HG02870 (cell line): ENCODE measurements at regions not wholly inside any gene's neighbourhood (a gene's known extent, or its start where the extent isn't known, plus 50 kb on each side); places are given as distances from the start of the nearest gene placed in this dataset.

Source experiments
- ATAC-seq: cut with Tn5 transposase; IDR thresholded peaks from one replicate; pipeline ENCODE4 v1.9.1; 2021; ENCODE audit warnings: mild to moderate bottlenecking, moderate library complexity; ENCODE audit not compliant: unreplicated experiment

- no peak for ATAC-seq
These were observed 146.5 kb upstream of the PUDP start for GRCh38 chrX:7294483-7294882.

- ATAC-seq, result no peak
These were observed 138.3 kb upstream of the PUDP start for GRCh38 chrX:7286168-7286837.

GRCh38 chrX:7285765-7286164 lies 137.8 kb upstream of the PUDP start:
- ATAC-seq, result no peak

GRCh38 chrX:7283741-7284140 lies 135.8 kb upstream of the PUDP start:
- no peak for ATAC-seq

- no peak for ATAC-seq
These were observed 132.6 kb upstream of the PUDP start for GRCh38 chrX:7280520-7280919.

GRCh38 chrX:7272346-7272745 lies 124.4 kb upstream of the PUDP start:
- no peak for ATAC-seq

GRCh38 chrX:7270933-7271332 lies 123.0 kb upstream of the PUDP start:
- ATAC-seq, result no peak

GRCh38 chrX:7269991-7270390 lies 122.0 kb upstream of the PUDP start:
- ATAC-seq, result no peak

GRCh38 chrX:7269589-7269988 lies 121.6 kb upstream of the PUDP start:
- no peak for ATAC-seq

GRCh38 chrX:7266288-7266687 lies 118.3 kb upstream of the PUDP start:
- ATAC-seq, result no peak

- peak; percentile 70 for ATAC-seq
These were observed 116.4 kb upstream of the PUDP start for GRCh38 chrX:7264399-7264798.

- ATAC-seq, result no peak
These were observed 116.0 kb upstream of the PUDP start for GRCh38 chrX:7263961-7264360.

- ATAC-seq, result no peak
These were observed 115.4 kb upstream of the PUDP start for GRCh38 chrX:7263330-7263729.

GRCh38 chrX:7262551-7262950 lies 114.6 kb upstream of the PUDP start:
- ATAC-seq, result no peak

GRCh38 chrX:7261672-7262332 lies 113.8 kb upstream of the PUDP start:
- peak; percentile 76 for ATAC-seq

- ATAC-seq, result no peak
These were observed 106.2 kb upstream of the PUDP start for GRCh38 chrX:7254144-7254543.

GRCh38 chrX:7253565-7253964 lies 105.6 kb upstream of the PUDP start:
- ATAC-seq, result no peak

GRCh38 chrX:7252013-7252610 lies 104.2 kb upstream of the PUDP start:
- no peak for ATAC-seq

- ATAC-seq, result no peak
These were observed 99.4 kb upstream of the PUDP start for GRCh38 chrX:7247346-7247745.

- no peak for ATAC-seq
These were observed 96.5 kb upstream of the PUDP start for GRCh38 chrX:7244405-7244804.

- ATAC-seq, result peak; percentile 98
These were observed 94.7 kb upstream of the PUDP start for GRCh38 chrX:7242613-7243012.

- ATAC-seq, result no peak
These were observed 93.0 kb upstream of the PUDP start for GRCh38 chrX:7240929-7241328.
